ENCODE measurements at regions not wholly inside any gene's neighbourhood (a gene's known extent, or its start where the extent isn't known, plus 50 kb on each side); places are given as distances from the start of the nearest gene placed in this dataset.

- no peak for TF ChIP-seq CTCF (conservative IDR thresholded peaks at IDR 0.05; ENCODE audit: low read length)
- no peak for TF ChIP-seq EZH2phosphoT487 (IDR thresholded peaks at IDR 0.05; ENCODE audit: borderline replicate concordance, low read depth, low read length)
Measured at GRCh38 chr6:156280065-156280464, 497.1 kb upstream of the ARID1B start.

All from OCI-LY7 (cell line).